HCT116 (cell line): ENCODE measurements at regions not wholly inside any gene's neighbourhood (a gene's known extent, or its start where the extent isn't known, plus 50 kb on each side); places are given as distances from the start of the nearest gene placed in this dataset.

Source experiments
- ATAC-seq: fragments of 200-7000 bp; cut with Tn5 transposase; 2 replicates; pipeline ENCODE4 v1.9.1; 2020; ENCODE audit warnings: mild to moderate bottlenecking, moderate library complexity
- BruUV-seq: library from RNA; stranded (reverse); fragments of 400-500 nt; replicated peaks from 2 replicates; lab custom pipeline; 2021; lab: Mats Ljungman, UMichigan
- CTCF ChIA-PET: fragments of 300-600 bp; sonication (Branson Sonifier 250); formaldehyde crosslinking; loops from one replicate; lab custom pipeline; 2021; ENCODE audit warnings: antibody characterized with exemption; lab: Charles Lee
- POLR2A ChIA-PET: fragments of 300-600, 350-600 bp; sonication (Branson Sonifier 250); formaldehyde crosslinking; loops from one replicate; lab custom pipeline; 2021; ENCODE audit warnings: antibody characterized with exemption; lab: Charles Lee
- RAD21 ChIA-PET, 2 experiments: fragments of 300-600 bp; sonication (Branson Sonifier 250); formaldehyde crosslinking; loops; one replicate each; lab custom pipeline; 2023; ENCODE audit warnings: low total read pairs in 2 of 2; ENCODE audit not compliant: uncharacterized antibody in 2 of 2, unreplicated experiment in 2 of 2, low non-redundant PET in 1 of 2; lab: Charles Lee
- DNase-seq: peaks from one replicate; pipeline ENCODE4 v3.0.0-alpha.2; 2010; ENCODE audit warnings: low read depth, low spot score
- H2AFZ ChIP-seq: fragments of 200-600 bp; shearing (Covaris generic), sonication (generic); 2 replicates; pipeline ENCODE4 v1.6.1; 2017; ENCODE audit warnings: low read depth, mixed run types, mixed read lengths, antibody characterized with exemption, low read length; ENCODE audit not compliant: poor library complexity, severe bottlenecking
- H3K27ac ChIP-seq: 2 replicates; pipeline ENCODE4 v1.5.1; 2012; ENCODE audit warnings: low read depth, low read length
- H3K27me3 ChIP-seq: fragments of 200-600 bp; sonication (generic); 2 replicates; pipeline ENCODE4 v1.6.1; 2016; ENCODE audit warnings: mixed run types, low read length, mixed read lengths; ENCODE audit not compliant: insufficient read depth
- H3K36me3 ChIP-seq, 2 experiments: fragments of 200-500 bp in 1 of 2; fragments of 200-600 bp in 1 of 2; sonication (Bioruptor generic) in 1 of 2; sonication (generic) in 1 of 2; 2 replicates each; pipeline versions ENCODE4 v1.5.1 to v1.6.1; 2014 to 2016; ENCODE audit warnings: low read length in 2 of 2, inconsistent platforms in 1 of 2, mixed read lengths in 1 of 2, mixed run types in 1 of 2; ENCODE audit not compliant: insufficient read depth in 2 of 2, control insufficient read depth in 1 of 2
- H3K4me1 ChIP-seq, 2 experiments: fragments of 200-600 bp in 1 of 2; sonication (generic) in 1 of 2; 2 replicates each; pipeline versions ENCODE4 v1.5.1 to v1.6.1; 2012 to 2017; ENCODE audit warnings: low read length in 2 of 2, inconsistent platforms in 1 of 2, mild to moderate bottlenecking in 1 of 2, mixed read lengths in 1 of 2, mixed run types in 1 of 2, moderate library complexity in 1 of 2; ENCODE audit not compliant: insufficient read depth in 2 of 2, control insufficient read depth in 1 of 2
- H3K4me2 ChIP-seq: fragments of 200-600 bp; sonication (generic); 2 replicates; pipeline ENCODE4 v1.6.1; 2017; ENCODE audit warnings: mixed run types, low read length, mixed read lengths
- H3K4me3 ChIP-seq, 2 experiments: fragments of 200-600 bp in 1 of 2; sonication (generic) in 1 of 2; replicated peaks in 1 of 2; 2 replicates each; pipeline ENCODE4 v1.5.1; 2011 to 2016; ENCODE audit warnings: low read length in 2 of 2, control low read depth in 1 of 2, low read depth in 1 of 2, mild to moderate bottlenecking in 1 of 2, mixed read lengths in 1 of 2, mixed run types in 1 of 2
- H3K79me2 ChIP-seq: fragments of 200-600 bp; sonication (generic); 2 replicates; pipeline ENCODE4 v1.6.1; 2017; ENCODE audit warnings: mild to moderate bottlenecking, mixed run types, low read length, moderate library complexity, mixed read lengths; ENCODE audit not compliant: insufficient read depth
- H3K9ac ChIP-seq: fragments of 200-600 bp; sonication (generic); 2 replicates; pipeline ENCODE4 v1.6.1; 2016; ENCODE audit warnings: low read length, mixed read lengths
- H3K9me2 ChIP-seq: fragments of 200-600 bp; sonication (generic), shearing (Covaris generic); 2 replicates; pipeline ENCODE4 v1.6.1; 2017; ENCODE audit warnings: mixed run types, mild to moderate bottlenecking, moderate library complexity; ENCODE audit not compliant: insufficient read depth
- H3K9me3 ChIP-seq, 2 experiments: fragments of 200-500 bp in 1 of 2; fragments of 200-600 bp in 1 of 2; sonication (Bioruptor generic) in 1 of 2; sonication (generic) in 1 of 2; 2 replicates each; pipeline ENCODE4 v1.6.1; 2014 to 2017; ENCODE audit warnings: low read length in 2 of 2, mixed read lengths in 2 of 2, inconsistent platforms in 1 of 2, low read depth in 1 of 2, mild to moderate bottlenecking in 1 of 2, mixed run types in 1 of 2, moderate library complexity in 1 of 2; ENCODE audit not compliant: control insufficient read depth in 1 of 2, insufficient read depth in 1 of 2
- H4K20me1 ChIP-seq: fragments of 200-600 bp; sonication (generic), shearing (Covaris generic); 2 replicates; pipeline ENCODE4 v1.6.1; 2017; ENCODE audit warnings: mixed run types, mild to moderate bottlenecking, moderate library complexity; ENCODE audit not compliant: insufficient read depth
- ATF3 ChIP-seq: IDR thresholded peaks from 2 replicates; pipeline ENCODE4 v1.6.1; 2012
- CBX3 ChIP-seq: IDR thresholded peaks from 2 replicates; pipeline ENCODE4 v1.6.1; 2012; ENCODE audit warnings: low read depth
- CEBPB ChIP-seq: IDR thresholded peaks from 2 replicates; pipeline ENCODE4 v1.6.1; 2012; ENCODE audit warnings: low read depth
- EGR1 ChIP-seq: IDR thresholded peaks from 2 replicates; pipeline ENCODE4 v1.6.1; 2012; ENCODE audit warnings: low read depth
- EZH2 ChIP-seq: fragments of 200-600 bp; sonication (generic); IDR thresholded peaks from 2 replicates; pipeline ENCODE4 v1.6.1; 2017; ENCODE audit warnings: antibody characterized with exemption, mixed run types
- EZH2phosphoT487 ChIP-seq: fragments of 200-600 bp; IDR thresholded peaks from 2 replicates; pipeline ENCODE4 v1.6.1; 2018; ENCODE audit warnings: antibody characterized with exemption, borderline replicate concordance
- JUND ChIP-seq: IDR thresholded peaks from 2 replicates; pipeline ENCODE4 v1.6.1; 2012
- MAX ChIP-seq: IDR thresholded peaks from 2 replicates; pipeline ENCODE4 v1.6.1; 2012
- POLR2A ChIP-seq: IDR thresholded peaks from 2 replicates; pipeline ENCODE4 v1.7.0; 2011; ENCODE audit warnings: borderline replicate concordance; ENCODE audit not compliant: insufficient read depth, insufficient read length; ENCODE audit errors: extremely low read depth
- POLR2AphosphoS5 ChIP-seq: IDR thresholded peaks from 2 replicates; pipeline ENCODE4 v1.6.1; 2011; ENCODE audit warnings: mild to moderate bottlenecking, low read depth, low read length, moderate library complexity
- SIN3A ChIP-seq: IDR thresholded peaks from 2 replicates; pipeline ENCODE4 v1.6.1; 2012; ENCODE audit warnings: low read depth
- SP1 ChIP-seq: IDR thresholded peaks from 2 replicates; pipeline ENCODE4 v1.6.1; 2012; ENCODE audit warnings: low read depth
- SRF ChIP-seq: IDR thresholded peaks from 2 replicates; pipeline ENCODE4 v1.6.1; 2012; ENCODE audit warnings: low read depth
- TCF7L2 ChIP-seq: IDR thresholded peaks from 2 replicates; pipeline ENCODE4 v1.7.0; 2011; ENCODE audit warnings: borderline replicate concordance, inconsistent platforms; ENCODE audit not compliant: insufficient read depth, insufficient read length; ENCODE audit errors: extremely low read depth
- YY1 ChIP-seq: IDR thresholded peaks from 2 replicates; pipeline ENCODE4 v1.6.1; 2011; ENCODE audit warnings: low read length, low read depth, moderate library complexity, mild to moderate bottlenecking; ENCODE audit not compliant: insufficient replicate concordance; ENCODE audit errors: extremely low read depth
- ZBTB33 ChIP-seq: IDR thresholded peaks from 2 replicates; pipeline ENCODE4 v1.6.1; 2011; ENCODE audit warnings: mild to moderate bottlenecking, low read length, moderate library complexity; ENCODE audit not compliant: insufficient replicate concordance; ENCODE audit errors: extremely low read depth
- ZFX ChIP-seq: fragments of 450-650 bp; IDR thresholded peaks from 2 replicates; pipeline ENCODE4 v1.6.1; 2017
- ZNF274 ChIP-seq: fragments of 200-500 bp; sonication (Bioruptor generic); IDR thresholded peaks from 2 replicates; pipeline ENCODE4 v1.6.1; 2014; ENCODE audit warnings: mild to moderate bottlenecking, low read depth, low read length, inconsistent platforms
- intact Hi-C: fragments of 100-400 bp; cut with micrococcal nuclease; formaldehyde crosslinking; loops from 2 replicates; pipeline ENCODE4 v1.10.0; 2022

- CTCF ChIA-PET: no interaction called here
- TF ChIP-seq CEBPB (no peak), ATF3 (no peak), POLR2A (no peak), SP1 (no peak), YY1 (no peak), EGR1 (no peak), EZH2phosphoT487 (no peak), TCF7L2 (no peak), ZNF274 (no peak), MAX (no peak), EZH2 (no peak), CBX3 (no peak), SIN3A (no peak), POLR2AphosphoS5 (no peak), ZFX (no peak), SRF (no peak), JUND (no peak), ZBTB33 (no peak)
- Histone ChIP-seq H3K4me2 (no peak overlapping the region), H3K9me2 (no peaks in the 10 kb centered on the region), H3K79me2 (no peaks in the 10 kb centered on the region), H3K4me3 (no peak overlapping the region), H3K27me3 (no peaks in the 10 kb centered on the region), H3K27ac (no peak overlapping the region), H4K20me1 (no peaks in the 10 kb centered on the region), H2AFZ (no peak overlapping the region), H3K36me3 (no peaks in the 10 kb centered on the region), H3K9ac (no peak overlapping the region), H3K4me1 (no peaks in the 10 kb centered on the region), H3K9me3 (no peaks in the 10 kb centered on the region)
- no TSS peak for BruUV-seq
- no peak for ATAC-seq
- RAD21 ChIA-PET: no interaction called here
- DNase-seq: no peak
- intact Hi-C loops: no loop called here
- POLR2A ChIA-PET: no interaction called here
These were observed 278.9 kb downstream of the ADGRL2 start for GRCh38 chr1:82079607-82080006.
